ENCODE measurements at regions not wholly inside any gene's neighbourhood (a gene's known extent, or its start where the extent isn't known, plus 50 kb on each side); places are given as distances from the start of the nearest gene placed in this dataset.

- TF ChIP-seq SPI1 (IDR thresholded peaks at IDR 0.05; ENCODE audit: borderline replicate concordance, insufficient read depth, low read depth, low read length) (no peak), SIN3A (IDR thresholded peaks at IDR 0.05; ENCODE audit: low read depth, low read length) (no peak)
Measured at GRCh38 chr7:145382762-145383161, 546.9 kb upstream of the TPK1 start (continued).

- DNase-seq (ENCODE audit: low read depth, low spot score) = no peak
- intact Hi-C loops (cut with micrococcal nuclease; ENCODE audit: unreplicated experiment) = no loop called here
- Histone ChIP-seq H3K4me1 (ENCODE audit: control insufficient read depth, insufficient read depth, low read length) (no peaks in the 10 kb centered on the region), H3K9ac (ENCODE audit: control insufficient read depth, insufficient read depth, low read length) (no peak overlapping the region), H3K4me2 (ENCODE audit: control insufficient read depth, insufficient read depth) (no peak overlapping the region), H3K36me3 (ENCODE audit: control insufficient read depth in 2 of 2, insufficient read depth in 2 of 2, low read length in 1 of 2) (no peaks in the 10 kb centered on the region), H3K9me3 (replicated peaks; ENCODE audit: control insufficient read depth, insufficient read depth, low read length) (no peaks in the 10 kb centered on the region), H2AFZ (ENCODE audit: control insufficient read depth, low read depth, low read length) (no peak overlapping the region), H3K27ac (ENCODE audit: control insufficient read depth, insufficient read depth) (no peak overlapping the region), H3K4me3 (no peak overlapping the region), H4K20me1 (ENCODE audit: control insufficient read depth, insufficient read depth) (no peaks in the 10 kb centered on the region), H3K79me2 (ENCODE audit: control insufficient read depth, insufficient read depth, low read length) (no peaks in the 10 kb centered on the region), H3K27me3 (replicated peaks in 1 of 2; ENCODE audit: control insufficient read depth in 2 of 2, insufficient read depth in 2 of 2, low read length in 1 of 2) (no peaks in the 10 kb centered on the region)
- ChIA-PET RAD21 (ENCODE audit: unreplicated experiment) (no interaction called here), CTCF (interaction anchor here (0.9 kb wide), 1 partner anchor 13 kb away, joined by 3 read pairs; no protein-coding TSS in a partner anchor), SMC1A (ENCODE audit: uncharacterized antibody, unreplicated experiment) (no interaction called here), POLR2A (no interaction called here)
- 2% methylated on average over 2 of the region's 2 CpGs for WGBS (ENCODE audit: insufficient coverage, insufficient replicate concordance, low lambda C conversion rate, missing lambda C conversion rate)
- BruUV-seq (replicated peaks) = no TSS peak
- no peak for FAIRE-seq
- TF ChIP-seq POLR2A (IDR thresholded peaks at IDR 0.05; ENCODE audit: low read depth, low read length) (no peak), USF2 (IDR thresholded peaks at IDR 0.05; ENCODE audit: borderline replicate concordance, low read depth, low read length) (no peak), CTCF (IDR thresholded peaks at IDR 0.05 in 2 of 3, conservative IDR thresholded peaks at IDR 0.05 in 1 of 3; ENCODE audit: control insufficient read depth in 2 of 3, extremely low read depth in 1 of 3, insufficient read depth in 1 of 3, low read depth in 3 of 3, low read length in 3 of 3) (no peak), TAF1 (IDR thresholded peaks at IDR 0.05; ENCODE audit: borderline replicate concordance, low read depth, low read length) (no peak), MEF2A (IDR thresholded peaks at IDR 0.05; ENCODE audit: insufficient read depth, low read depth, low read length) (no peak), IRF4 (IDR thresholded peaks at IDR 0.05; ENCODE audit: low read depth, low read length) (no peak), SKIL (IDR thresholded peaks at IDR 0.05; ENCODE audit: low read depth, poor library complexity, severe bottlenecking) (no peak)
- in situ Hi-C loops (cut with MboI) = no loop called here
- ATAC-seq = peak; percentile 33
Measured at GRCh38 chr7:145378197-145378596, 542.3 kb upstream of the TPK1 start.
